Activated naive CD4-positive, alpha-beta T cell treated with anti-CD3 and anti-CD28 coated beads, Interleukin-2, amount 50 U/mL, for 72 hours (primary cell): ENCODE measurements at regions not wholly inside any gene's neighbourhood (a gene's known extent, or its start where the extent isn't known, plus 50 kb on each side); places are given as distances from the start of the nearest gene placed in this dataset.
"Not testable (repeated sequence)": the region's sequence is repeated elsewhere in the genome, so short reads cannot be mapped to it uniquely, and the experiment has no call there.

ENCODE experiments used
- ATAC-seq, 2 donors: fragments of 150-1000 bp; cut with Tn5 transposase; 2 replicates each; pipeline ENCODE4 v1.10.0; 2021; ENCODE audit warnings: mild to moderate bottlenecking in 2 of 2, moderate library complexity in 2 of 2
- DNase-seq, 2 donors: peaks; one replicate each; pipeline ENCODE4 v3.0.0; 2021 to 2022; ENCODE audit warnings: low spot score in 2 of 2
- H3K27ac Mint-ChIP-seq, 2 donors: one replicate each; pipeline ENCODE4 v1.8.0; 2022; ENCODE audit warnings: mild to moderate bottlenecking in 2 of 2, mixed read lengths in 2 of 2
- H3K36me3 Mint-ChIP-seq, 2 donors: one replicate each; pipeline ENCODE4 v1.8.0; 2022; ENCODE audit warnings: mixed read lengths in 2 of 2
- H3K9me3 Mint-ChIP-seq, 2 donors: one replicate each; pipeline ENCODE4 v1.8.0; 2022; ENCODE audit warnings: mixed read lengths in 2 of 2

DNA sequence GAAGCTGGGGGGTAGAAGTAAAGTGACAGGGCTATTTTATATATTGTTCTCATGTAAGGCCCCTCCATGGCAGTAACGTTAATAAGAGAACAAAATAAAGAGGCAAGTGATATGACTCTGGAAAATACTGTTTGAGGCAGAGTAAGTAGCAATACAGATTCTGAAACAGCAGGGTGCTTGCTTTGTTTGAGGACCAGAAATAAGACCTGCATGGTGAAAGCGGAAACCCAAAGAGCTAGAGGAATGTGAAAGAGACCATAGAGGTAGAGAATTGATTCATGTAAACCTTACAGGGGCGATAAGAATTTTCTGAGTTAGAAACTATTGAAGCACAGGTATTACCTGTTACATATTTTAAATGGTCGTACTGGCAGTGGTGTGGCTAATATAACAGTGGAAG, 1517.1 kb downstream of the SI start:
- no peak for DNase-seq

DNA sequence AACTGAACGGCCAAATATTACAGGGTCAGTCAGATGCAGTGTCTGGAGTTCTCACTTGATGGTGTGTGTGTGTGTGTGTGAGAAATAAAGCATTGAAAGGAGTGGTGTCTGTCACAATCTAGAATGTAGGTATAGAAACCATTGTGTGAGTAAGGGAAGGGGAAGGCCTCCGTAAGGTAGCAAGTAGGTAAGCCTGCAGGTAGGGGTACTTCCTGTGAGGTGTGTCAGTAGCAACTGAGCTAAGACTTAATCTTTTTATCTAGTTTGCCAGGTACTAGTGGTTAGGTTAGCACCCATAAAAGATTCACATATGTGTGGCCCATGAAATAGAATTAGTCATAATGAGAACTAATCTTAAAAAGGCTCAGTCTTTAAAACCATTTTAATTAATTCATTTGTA, 1517.8 kb downstream of the SI start:
- Mint-ChIP-seq H3K9me3 (peaks cover 3 to 6% of the 10 kb centered on the region in 2 donors), H3K27ac (no peak overlapping the region), H3K36me3 (no peaks in the 10 kb centered on the region)
- no peak for ATAC-seq
- DNase-seq = no peak

More for the DNA sequence above, 1517.1 kb downstream of the SI start:
- H3K27ac Mint-ChIP-seq = no peak overlapping the region
- no peak for ATAC-seq
- H3K36me3 Mint-ChIP-seq = no peaks in the 10 kb centered on the region
- H3K9me3 Mint-ChIP-seq = peaks cover 3 to 6% of the 10 kb centered on the region in 2 donors

DNA sequence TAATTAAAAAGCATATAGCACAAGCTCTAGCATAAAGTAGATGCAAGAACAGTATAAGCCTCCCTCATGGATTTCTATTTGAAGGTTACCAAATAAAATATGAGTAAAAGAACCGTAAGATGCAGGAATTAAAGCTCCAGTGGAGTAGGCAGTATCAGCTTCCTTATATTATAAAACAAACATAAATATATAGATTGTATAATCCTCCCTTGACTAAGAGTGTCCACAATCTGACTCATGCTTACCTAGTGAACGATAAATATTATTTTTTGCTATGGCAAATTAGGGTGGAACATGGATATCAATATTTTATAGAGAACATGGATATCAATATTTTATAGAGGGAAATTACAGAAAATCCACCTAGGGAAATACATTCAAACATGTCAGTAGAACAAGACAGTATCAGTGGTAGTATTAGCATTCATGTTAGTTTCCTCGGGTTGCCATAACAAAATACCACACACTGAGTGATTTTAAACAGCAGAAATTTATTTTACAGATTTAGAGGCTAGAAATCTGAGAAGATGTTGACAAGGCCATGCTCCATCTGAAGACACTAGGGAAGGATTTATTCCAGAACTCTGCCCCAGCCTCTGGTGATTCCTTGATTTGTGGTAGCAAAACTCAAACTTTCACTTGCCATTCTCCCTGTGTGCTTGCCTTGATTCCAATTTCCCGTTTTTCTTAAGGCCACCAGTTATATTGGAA, 1521.3 kb downstream of the SI start:
- DNase-seq (no peak), ATAC-seq (no peak)
- H3K27ac Mint-ChIP-seq = no peak overlapping the region
- H3K36me3 Mint-ChIP-seq = no peaks in the 10 kb centered on the region
- peaks cover 3 to 12% of the 10 kb centered on the region in 2 donors for H3K9me3 Mint-ChIP-seq

DNA sequence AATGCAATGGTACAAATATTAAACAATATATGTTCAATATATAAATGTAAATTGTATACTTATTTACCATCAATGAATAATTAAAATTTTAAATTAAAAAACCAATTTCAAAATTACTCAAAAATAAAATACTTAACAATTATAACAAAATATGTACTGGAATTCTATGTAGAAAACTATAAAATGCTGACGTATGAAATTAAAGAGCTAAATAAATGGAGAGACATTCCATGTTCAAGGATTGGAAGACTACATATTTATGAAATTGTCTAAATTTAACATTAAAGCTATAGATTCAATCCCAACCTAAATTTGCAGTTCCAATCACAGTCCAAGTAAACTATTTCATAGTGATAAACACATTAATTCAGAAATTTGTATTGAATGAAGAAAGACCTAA, 1522.4 kb downstream of the SI start:
- ATAC-seq (no peak), DNase-seq (no peak)
- H3K36me3 Mint-ChIP-seq = no peaks in the 10 kb centered on the region
- H3K27ac Mint-ChIP-seq = no peak overlapping the region
- H3K9me3 Mint-ChIP-seq = peaks cover 7 to 15% of the 10 kb centered on the region in 2 donors

DNA sequence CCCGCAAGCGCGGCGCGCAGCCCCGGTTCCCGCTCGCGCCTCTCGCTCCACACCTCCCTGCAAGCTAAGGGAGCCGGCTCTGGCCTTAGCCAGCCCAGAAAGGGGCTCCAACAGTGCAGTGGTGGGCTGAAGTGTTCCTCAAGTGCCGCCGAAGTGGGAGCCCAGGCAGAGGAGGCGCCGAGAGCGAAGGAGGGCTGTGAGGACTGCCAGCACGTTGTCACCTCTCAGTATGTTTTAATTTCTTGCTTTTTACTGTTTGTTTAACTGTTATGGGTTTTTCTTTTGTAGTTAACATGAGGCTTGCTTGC, 1525.7 kb downstream of the SI start:
- DNase-seq (no peak), ATAC-seq (no peak)
- H3K9me3 Mint-ChIP-seq = peaks cover 7 to 18% of the 10 kb centered on the region in 2 donors
- H3K36me3 Mint-ChIP-seq = no peaks in the 10 kb centered on the region
- no peak overlapping the region for H3K27ac Mint-ChIP-seq

DNA sequence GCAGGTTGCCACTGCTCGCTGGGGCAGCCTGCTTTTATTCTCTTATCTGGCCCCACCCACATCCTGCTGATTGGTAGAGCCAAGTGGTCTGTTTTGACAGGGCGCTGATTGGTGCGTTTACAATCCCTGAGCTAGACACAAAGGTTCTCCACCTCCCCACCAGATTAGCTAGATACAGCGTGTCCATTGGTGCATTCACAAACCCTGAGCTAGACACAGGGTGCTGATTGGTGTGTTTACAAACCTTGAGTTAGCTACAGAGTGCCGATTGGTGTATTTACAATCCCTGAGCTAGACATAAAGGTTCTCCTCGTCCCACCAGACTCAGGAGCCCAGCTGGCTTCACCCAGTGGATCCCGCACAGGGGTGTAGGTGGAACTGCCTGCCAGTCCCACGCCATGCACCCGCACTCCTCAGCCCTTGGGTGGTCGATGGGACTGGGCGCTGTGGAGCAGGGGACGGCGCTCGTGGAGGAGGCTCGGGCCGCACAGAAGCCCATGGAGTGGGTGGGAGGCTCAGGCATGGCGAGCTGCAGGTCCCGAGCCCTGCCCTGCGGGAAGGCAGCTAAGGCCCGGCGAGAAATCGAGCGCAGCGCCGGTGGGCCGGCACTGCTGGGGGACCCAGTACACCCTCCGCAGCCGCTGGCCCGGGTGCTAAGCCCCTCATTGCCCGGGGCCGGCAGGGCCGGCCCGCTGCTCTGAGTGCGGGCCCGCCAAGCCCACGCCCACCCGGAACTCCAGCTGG, 1526.2 kb downstream of the SI start:
- not testable (repeated sequence) for ATAC-seq, H3K27ac Mint-ChIP-seq, DNase-seq, H3K36me3 Mint-ChIP-seq
- peaks cover 7 to 18% of the 10 kb centered on the region in 2 donors for H3K9me3 Mint-ChIP-seq

DNA sequence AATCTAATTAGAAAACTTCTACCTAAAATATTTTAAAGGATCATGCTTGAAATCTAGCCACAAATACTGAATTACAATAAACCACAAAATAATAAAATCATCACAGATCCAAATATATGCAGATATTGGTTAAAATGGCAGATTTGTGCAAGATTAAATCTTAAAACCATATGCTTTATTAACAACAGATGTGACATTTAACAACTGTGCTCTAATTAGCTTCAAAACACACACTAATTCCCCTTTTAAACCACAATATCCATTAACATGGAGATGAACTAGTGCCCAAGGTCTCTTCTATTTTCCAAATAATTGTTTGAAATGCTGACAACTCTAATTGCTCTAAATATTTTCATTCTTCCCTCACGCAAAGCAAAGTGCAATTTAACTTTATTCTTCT, 1530.3 kb downstream of the SI start:
- DNase-seq = no peak
- Mint-ChIP-seq H3K9me3 (peaks cover 10 to 17% of the 10 kb centered on the region in 2 donors), H3K36me3 (no peaks in the 10 kb centered on the region), H3K27ac (no peak overlapping the region)
- ATAC-seq = no peak

DNA sequence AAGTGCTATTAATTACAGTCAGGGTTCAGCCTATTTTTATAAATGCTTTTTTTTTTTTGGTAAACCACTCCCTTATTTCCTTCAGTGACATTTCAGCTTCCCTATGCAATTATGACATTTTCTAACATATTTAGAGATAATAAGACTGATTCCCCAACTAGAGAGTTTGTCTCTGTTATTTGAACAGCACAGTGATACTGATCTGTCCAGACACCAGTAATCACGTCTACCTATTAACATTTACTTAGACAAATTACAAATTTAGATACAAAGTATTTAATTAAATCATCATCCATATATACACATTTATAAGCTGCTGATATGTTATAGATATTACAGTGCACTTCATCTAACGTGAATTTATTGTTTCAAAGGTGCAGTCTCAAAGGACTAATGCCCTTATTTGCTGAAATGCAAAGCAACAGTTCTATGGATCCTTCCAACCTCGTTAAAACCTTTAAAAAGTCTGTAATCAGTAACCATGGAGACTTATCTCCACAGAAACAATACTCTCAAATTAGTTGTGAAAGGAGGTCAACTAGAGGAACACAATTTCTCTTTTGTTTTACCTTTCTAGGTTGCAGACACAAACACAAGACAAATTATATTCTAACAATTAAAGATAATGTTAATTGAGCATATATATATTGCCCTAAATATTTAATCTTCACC, 1531.1 kb downstream of the SI start:
- no peaks in the 10 kb centered on the region for H3K36me3 Mint-ChIP-seq
- ATAC-seq = no peak
- H3K27ac Mint-ChIP-seq = no peak overlapping the region
- no peak for DNase-seq
- H3K9me3 Mint-ChIP-seq = peaks cover 10 to 17% of the 10 kb centered on the region in 2 donors

DNA sequence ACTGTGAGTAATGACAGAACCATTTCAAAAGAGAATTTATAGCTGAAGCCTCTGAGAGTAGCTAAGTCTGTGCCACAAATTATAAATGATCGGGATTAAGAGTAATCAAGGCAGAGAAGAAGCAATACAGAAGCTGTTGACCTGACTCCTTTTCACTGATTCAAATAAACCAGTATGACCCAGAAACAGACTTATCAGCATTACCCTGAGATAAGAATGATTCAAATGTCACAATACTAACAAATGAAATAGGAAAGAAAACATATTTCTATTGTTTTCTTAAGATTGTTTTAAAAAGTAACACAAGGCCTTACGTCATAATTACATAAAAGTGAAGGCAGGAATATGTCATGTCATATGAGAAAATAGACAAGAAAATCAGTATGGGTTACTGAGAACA, 1534.6 kb downstream of the SI start:
- ATAC-seq = no peak
- Mint-ChIP-seq H3K9me3 (peaks cover 8 to 11% of the 10 kb centered on the region in 2 donors), H3K36me3 (no peaks in the 10 kb centered on the region), H3K27ac (no peak overlapping the region)
- DNase-seq = no peak

DNA sequence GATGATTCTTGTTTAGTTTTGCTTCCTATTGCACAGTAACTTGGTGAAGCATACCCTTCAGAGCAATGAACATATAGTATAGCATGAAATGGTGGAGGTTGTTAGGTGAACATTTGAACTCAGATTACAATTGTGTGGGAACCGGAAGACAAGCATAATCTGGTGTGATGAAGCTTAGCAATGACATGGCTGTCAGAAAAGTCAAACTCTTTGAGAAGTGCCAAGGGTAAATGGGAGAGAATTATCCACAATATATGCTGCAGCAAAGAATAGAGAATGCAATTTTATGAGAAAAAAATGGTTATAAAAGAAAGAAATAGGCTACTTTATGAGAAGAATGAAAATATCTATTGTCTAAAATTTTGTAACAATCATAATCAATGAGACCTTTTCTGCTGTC, 1536.7 kb downstream of the SI start:
- H3K9me3 Mint-ChIP-seq = peaks cover 8 to 17% of the 10 kb centered on the region in 2 donors

DNA sequence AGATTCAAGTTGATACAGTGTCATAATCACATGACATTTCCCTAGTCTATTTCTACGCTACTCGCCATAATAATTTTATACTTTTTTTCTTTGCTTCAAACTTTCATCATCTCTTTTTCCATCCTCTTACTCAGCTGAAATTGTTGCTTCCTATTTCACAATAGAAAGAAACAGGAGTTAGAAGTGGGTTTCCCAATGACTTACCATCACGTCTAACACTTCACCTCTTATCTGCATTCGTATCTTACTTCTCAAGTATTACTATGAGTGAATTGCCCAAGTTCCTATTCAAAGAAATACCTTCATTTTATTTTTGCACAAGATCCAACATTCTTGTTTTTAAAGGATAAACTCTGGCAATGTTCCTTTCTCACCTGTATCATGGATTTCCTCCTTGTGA, 1539.9 kb downstream of the SI start:
- DNase-seq (no peak), ATAC-seq (no peak)
- Mint-ChIP-seq H3K36me3 (no peaks in the 10 kb centered on the region), H3K27ac (no peak overlapping the region), H3K9me3 (peaks cover 4 to 15% of the 10 kb centered on the region in 2 donors)

More for the DNA sequence above, 1536.7 kb downstream of the SI start:
- no peaks in the 10 kb centered on the region for H3K36me3 Mint-ChIP-seq
- DNase-seq (no peak), ATAC-seq (no peak)
- no peak overlapping the region for H3K27ac Mint-ChIP-seq

DNA sequence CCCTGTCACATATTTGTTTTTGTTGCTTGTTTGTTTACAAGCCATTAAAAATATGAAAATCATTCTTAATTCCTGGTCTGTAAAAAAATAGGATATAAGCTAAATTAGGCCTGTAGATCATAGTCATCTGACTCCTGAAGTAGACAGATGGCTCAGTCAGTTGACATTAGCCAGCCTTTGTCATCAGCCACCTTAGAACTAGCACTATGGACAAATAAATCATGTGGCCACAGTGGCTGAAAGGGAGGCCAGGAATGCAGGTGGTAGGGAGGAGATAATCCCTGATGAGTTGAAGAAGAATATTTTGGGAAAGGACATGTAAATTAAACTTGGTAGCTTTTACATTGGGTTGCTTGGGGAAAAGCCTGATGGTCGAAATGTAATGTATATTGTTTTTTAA, 1544.9 kb downstream of the SI start:
- Mint-ChIP-seq H3K9me3 (peaks cover 15 to 17% of the 10 kb centered on the region in 2 donors), H3K27ac (no peak overlapping the region), H3K36me3 (no peaks in the 10 kb centered on the region)

DNA sequence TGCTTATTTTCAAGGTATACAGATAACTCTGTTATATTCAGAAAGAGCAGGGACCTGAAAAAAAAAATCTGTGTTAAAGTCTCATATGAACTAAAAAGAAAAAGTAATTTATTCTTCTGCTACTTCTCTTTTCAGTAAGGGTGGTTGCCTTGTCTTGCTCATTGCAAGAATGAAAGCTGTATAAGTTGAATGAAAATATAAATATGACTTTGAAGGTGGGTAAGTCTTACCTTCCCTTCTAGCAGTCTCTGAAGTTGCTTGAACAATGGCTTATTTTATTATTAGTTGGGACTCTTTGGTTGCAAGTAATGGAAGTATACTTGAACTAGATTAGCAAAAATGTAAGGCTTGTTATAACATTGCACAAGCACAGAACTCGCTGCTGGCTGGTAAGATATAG, 1554.9 kb downstream of the SI start:
- Mint-ChIP-seq H3K36me3 (no peaks in the 10 kb centered on the region), H3K27ac (no peak overlapping the region), H3K9me3 (peaks cover 7 to 10% of the 10 kb centered on the region in 2 donors)
- ATAC-seq (no peak), DNase-seq (no peak)

More for the DNA sequence above, 1544.9 kb downstream of the SI start:
- DNase-seq (no peak), ATAC-seq (no peak)

DNA sequence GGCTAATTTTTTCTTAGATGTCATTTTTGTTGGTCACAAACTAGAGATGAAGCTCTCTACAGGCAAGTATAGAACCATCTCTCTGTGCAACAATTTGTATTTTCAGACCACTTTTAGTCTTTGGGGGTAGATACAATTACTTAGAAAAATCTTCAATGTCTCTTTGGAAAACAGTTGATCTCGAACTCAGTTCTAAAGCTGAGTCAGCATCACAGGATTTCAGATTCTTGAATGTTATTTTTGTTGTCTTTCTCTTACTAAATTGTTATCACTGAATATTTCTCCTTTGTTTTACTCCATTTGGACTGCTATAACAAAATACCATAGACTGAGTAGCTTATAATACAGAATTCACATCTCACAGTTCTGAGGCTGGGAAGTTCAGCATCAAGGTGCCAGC, 1557.0 kb downstream of the SI start:
- DNase-seq = no peak
- Mint-ChIP-seq H3K9me3 (peaks cover 3 to 4% of the 10 kb centered on the region in 2 donors), H3K27ac (no peak overlapping the region), H3K36me3 (no peaks in the 10 kb centered on the region)
- ATAC-seq = no peak

DNA sequence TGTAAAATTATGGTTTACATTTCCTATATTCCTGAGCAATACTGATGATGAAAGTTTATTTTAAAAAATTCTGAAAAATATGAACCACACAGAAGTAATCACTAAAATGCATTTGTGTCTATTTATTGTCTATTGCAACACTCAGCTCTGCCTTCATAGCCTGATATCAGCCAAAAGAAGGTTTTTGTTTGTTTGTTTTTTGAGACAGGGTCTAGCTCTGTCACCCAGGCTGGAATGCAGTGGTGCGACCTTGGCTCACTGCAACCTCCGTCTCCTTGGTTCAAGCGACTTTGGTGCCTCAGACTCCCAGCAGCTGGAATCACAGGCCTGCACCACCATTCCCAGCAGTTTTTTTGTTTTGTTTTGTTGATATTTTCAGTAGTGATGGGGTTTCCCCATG, 1560.2 kb downstream of the SI start:
- DNase-seq (no peak), ATAC-seq (no peak)
- H3K9me3 Mint-ChIP-seq = peaks cover 4 to 7% of the 10 kb centered on the region in 2 donors
- no peak overlapping the region for H3K27ac Mint-ChIP-seq
- H3K36me3 Mint-ChIP-seq = no peaks in the 10 kb centered on the region

DNA sequence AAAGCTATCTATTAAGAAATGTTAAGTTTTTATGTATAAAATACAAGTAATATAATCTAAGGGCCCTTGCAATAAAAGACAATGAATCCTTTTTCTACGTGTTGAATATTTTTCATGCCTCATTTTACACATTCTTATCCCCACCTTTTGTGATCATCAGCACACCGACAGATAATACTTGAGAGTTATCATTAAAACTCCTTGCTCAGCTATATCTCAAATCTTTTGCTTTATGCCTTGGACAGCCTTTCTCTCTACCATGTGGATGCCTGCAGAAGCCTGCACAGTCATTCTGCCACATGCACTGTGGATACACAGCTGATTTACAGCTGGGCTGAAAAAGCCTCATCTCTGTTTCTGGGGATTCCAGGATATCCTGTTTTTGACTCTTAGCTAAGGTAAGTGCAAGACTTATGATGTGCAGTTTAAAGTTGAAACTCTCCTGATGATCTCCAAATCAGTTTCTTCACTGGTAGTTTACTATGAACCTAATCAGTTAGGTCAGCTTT, 1565.1 kb downstream of the SI start:
- no peaks in the 10 kb centered on the region for H3K36me3 Mint-ChIP-seq
- ATAC-seq = no peak
- no peak overlapping the region for H3K27ac Mint-ChIP-seq
- peaks cover 3 to 6% of the 10 kb centered on the region in 2 donors for H3K9me3 Mint-ChIP-seq
- no peak for DNase-seq

DNA sequence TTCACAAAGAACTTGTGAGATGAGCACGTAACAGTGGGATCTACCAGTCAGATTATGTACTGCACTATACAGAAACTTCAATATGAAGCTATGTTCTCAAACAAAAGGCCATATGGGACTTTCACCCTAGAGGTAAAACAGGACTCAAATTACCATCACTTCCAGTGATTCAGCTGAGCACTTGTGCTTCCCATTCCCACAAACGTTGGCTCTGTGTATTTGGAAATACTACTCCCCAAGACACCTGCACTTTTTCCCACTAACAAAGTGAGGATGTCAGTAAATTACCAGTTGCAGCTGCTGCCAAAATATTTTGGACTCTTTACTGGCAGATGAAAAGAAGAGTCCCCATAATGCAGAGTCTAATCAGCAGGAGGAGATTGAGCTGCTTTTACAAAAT, 1570.1 kb downstream of the SI start:
- DNase-seq = no peak
- Mint-ChIP-seq H3K36me3 (no peaks in the 10 kb centered on the region), H3K27ac (no peak overlapping the region), H3K9me3 (peaks cover 3 to 6% of the 10 kb centered on the region in 2 donors)
- ATAC-seq = no peak
